Skeletal muscle cell (primary cell): ENCODE measurements at regions not wholly inside any gene's neighbourhood (a gene's known extent, or its start where the extent isn't known, plus 50 kb on each side); places are given as distances from the start of the nearest gene placed in this dataset.
"Not testable (repeated sequence)": the region's sequence is repeated elsewhere in the genome, so short reads cannot be mapped to it uniquely, and the experiment has no call there.

Source experiments
- DNase-seq: peaks from one replicate; pipeline ENCODE4 v3.0.0-alpha.2; 2010; ENCODE audit warnings: low read depth
- H3K4me3 ChIP-seq: 2 replicates; pipeline ENCODE4 v1.5.1; 2011; ENCODE audit warnings: low read depth, mild to moderate bottlenecking, control low read depth, low read length, moderate library complexity

DNA sequence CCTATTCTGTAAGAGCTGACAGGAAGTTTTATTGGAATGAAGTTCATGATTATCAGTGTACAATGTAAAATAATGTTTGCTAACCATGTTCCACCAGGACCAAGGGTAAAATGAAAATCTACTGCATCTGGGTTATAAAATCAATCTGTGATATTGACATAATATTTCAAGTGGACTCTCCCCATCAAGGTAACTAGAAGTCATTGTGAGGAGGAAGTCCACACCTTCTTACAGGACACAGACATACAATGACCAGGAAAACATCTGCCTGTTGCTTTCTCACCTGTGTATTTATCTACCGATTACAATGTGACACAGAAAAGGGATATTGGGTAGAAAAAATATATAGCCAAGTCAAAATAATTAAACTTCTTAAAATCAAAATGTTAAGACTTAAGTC, 140.7 kb upstream of the RFC3 start:
- DNase-seq: no peak

DNA sequence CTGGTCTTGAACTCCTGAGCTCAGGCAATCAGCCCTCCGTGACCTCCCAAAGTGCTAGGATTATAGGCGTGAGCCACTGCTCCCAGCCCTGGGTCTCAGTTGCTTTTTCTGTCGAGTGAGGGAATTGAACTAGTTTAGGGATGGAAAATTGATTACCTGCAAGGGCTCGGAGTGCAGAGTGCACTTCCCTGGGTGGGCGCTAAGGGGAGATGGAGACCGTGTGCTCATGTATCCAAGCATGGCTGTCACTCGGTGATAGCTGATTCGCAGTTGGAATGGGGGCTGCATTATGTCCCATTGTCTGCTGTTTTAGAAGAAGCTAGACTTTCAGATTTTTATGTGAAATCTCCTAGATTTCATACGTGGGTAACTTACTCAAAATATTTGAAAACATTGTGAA, 139.9 kb upstream of the RFC3 start:
- DNase-seq: no peak
- H3K4me3 ChIP-seq: no peak overlapping the region

More for the DNA sequence above, 140.7 kb upstream of the RFC3 start:
- H3K4me3 ChIP-seq: no peak overlapping the region

DNA sequence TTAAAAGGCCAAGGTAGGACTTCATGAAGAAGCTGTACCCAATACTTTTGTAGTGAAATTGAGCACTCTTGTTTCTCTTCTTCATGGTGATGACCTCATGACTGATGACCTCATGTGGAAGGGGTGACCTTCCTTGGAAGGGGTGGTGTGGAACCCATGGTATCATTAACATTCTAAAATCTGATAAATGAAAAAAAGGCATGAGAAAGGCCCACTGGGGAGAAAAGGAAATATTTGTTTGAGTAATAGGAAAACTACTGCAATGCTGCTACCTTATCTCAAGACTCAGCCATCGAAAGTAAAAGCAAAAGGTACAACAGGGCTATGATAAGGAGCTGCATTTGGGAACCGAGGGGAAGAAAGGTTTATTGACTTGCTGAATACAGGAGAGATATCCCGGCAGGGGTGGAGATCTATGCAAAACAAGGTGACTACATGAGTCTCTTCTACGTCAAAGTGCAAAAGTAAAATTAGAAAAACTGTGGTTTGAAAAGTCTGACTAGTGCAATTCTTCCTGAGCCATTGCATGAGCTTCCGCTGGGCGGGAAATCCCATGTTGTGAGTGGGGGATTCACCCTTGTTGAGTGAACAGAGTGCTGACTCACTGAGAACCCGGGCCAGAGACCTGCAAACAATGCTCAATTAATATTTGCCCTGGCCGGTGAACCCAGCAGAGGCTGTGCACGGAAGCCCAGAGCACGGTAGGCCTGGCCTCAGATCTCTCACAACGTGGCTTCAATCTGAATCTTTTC, 138.9 kb upstream of the RFC3 start:
- no peak overlapping the region for H3K4me3 ChIP-seq
- DNase-seq: no peak

DNA sequence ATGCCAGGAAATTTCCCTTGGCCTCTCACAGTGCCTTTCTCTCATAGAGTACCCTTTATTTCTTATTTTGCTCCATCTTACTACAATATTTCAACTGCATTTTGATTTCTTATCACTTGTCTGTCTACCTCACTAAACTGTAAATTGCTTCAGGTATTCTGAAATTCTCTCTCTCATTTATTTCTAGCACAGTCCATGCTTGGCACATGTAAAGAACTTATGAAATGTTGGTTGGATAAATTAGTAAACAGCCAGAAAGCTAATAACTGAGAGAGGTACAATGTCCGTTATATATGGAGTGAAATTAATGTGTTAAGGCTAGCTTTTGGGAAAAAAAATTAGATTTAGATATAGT, 138.3 kb upstream of the RFC3 start:
- no peak overlapping the region for H3K4me3 ChIP-seq

DNA sequence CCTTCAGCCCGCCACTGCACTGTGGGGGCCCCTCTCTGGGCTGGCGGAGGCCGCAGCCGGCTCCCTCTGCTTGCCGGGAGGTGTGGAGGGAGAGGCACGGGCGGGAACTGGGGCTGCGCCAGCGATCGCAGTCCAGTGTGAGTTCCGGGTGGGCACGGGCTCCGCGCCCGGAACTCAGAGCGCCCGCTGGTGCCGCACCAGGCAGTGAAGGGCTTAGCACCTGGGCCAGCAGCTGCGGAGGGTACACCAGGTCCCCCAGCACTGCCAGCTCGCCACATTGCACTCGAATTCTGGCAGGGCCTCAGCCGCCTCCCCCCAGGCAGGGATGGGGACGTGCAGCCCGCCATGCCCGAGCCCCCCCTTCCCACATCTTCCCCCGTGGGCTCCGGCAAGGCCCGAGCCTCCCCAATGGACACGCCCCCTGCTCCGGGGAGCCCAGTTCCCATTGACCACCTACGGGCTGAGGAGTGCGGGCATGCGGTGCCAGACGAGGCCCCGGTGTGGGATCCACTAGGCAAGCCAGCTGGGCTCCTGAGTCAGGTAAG, 135.9 kb upstream of the RFC3 start:
- DNase-seq: no peak
- H3K4me3 ChIP-seq: no peak overlapping the region

More for the DNA sequence above, 138.3 kb upstream of the RFC3 start:
- DNase-seq: no peak

DNA sequence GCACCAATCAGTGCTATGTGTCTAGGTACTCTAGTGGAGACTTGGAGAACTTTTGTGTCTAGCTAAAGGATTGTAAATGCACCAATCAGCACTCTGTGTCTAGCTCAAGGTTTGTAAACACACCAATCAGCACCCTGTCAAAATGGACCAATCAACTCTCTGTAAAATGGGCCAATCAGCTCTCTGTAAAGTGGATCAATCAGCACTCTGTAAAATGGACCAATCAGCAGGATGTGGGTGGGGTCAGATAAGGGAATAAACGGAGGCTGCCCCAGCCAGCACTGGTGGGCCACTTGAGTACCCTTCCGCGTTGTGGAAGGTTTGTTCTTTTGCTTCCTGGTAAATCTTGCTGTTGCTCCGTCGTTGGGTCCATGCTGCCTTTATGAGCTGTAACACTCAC, 135.3 kb upstream of the RFC3 start:
- not testable (repeated sequence) for H3K4me3 ChIP-seq, DNase-seq

DNA sequence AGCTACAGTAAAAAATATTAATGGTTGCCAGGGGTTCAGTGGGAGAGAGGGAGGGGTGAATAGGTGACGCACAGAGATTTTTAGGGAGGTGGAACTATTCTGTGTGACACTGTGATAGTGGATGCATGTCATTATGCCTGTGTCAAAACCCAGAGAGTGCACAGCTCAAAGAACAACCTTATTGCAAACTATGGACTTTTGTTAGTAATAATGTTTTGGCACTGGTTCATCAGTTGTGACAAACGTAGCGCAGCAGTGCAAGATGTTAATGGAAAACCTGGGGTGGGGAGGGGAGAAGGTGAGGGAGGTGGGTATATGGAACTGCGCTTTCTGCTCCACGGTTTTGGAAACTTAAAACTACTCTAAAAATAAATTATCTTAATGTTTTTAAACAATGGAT, 134.6 kb upstream of the RFC3 start:
- no peak for DNase-seq
- no peak overlapping the region for H3K4me3 ChIP-seq

DNA sequence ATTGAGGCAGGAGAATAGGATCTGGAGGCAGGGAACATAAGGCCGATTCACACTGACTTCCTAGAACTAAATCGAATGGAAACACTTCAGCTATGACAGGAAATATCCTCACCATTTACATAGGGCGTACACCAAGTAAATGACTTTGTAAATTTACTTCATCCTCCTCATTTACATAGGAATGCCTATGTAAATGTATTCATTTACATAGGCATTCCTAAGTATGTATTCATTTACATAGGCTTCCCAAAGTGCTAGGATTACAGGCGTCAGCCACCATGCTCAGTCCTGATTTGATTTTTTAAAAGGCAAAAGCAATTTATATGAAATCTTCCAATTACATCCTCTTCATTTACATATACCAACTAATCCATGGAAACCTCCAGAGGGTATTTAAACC, 133.1 kb upstream of the RFC3 start:
- no peak for DNase-seq
- H3K4me3 ChIP-seq: no peak overlapping the region

DNA sequence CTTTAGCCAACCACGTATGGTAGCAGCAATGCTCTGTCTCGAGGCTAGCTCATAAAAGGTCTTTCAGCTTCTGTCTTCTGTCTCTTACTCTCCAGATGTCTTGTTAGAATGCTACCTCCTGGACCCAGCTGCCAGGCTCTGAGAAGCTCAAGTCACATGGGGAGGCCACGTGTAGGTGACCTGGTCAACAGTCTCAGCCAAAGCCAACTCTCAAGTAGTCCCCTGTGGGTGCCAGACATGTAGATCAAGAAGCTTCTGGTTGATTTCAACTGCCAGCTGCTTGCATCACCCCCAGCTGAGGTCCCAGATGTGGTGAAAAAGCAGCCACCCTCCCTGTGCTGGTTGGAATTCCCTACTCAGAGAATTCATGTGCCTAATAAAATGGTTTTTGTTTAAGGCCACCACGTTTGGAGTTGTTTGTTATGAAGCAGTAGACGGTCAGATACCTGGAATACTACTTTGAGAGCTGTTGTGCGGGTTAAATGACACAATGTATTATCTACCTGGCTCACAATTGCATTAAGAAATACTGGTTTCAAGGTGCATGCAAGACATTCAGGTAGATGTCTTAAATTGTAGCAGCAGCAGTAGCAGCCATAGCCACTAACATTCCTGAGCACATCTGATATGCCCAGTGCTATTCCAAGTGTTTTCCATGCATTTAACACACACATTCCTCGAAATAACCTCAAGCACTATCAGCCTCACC, 131.0 kb upstream of the RFC3 start:
- H3K4me3 ChIP-seq: no peak overlapping the region
- no peak for DNase-seq

DNA sequence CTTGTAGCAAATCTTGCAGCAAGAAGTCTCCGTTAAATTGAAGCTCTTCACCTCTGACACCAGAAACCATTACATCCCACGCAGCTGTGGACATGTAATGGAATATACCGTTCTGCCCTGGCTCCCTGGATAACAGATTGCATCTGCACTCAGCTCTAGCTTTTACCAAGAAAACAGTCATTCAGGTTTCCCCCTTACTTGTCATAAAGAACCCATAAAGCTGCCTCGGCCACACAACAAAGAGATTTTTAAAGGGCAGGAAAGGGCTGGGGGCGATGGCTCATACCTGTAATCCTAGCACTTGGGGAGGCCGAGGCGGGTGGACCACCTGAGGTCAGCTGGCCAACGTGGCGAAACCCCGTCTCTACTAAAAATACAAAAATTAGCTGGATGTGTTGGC, 127.6 kb upstream of the RFC3 start:
- H3K4me3 ChIP-seq: no peak overlapping the region
- no peak for DNase-seq

DNA sequence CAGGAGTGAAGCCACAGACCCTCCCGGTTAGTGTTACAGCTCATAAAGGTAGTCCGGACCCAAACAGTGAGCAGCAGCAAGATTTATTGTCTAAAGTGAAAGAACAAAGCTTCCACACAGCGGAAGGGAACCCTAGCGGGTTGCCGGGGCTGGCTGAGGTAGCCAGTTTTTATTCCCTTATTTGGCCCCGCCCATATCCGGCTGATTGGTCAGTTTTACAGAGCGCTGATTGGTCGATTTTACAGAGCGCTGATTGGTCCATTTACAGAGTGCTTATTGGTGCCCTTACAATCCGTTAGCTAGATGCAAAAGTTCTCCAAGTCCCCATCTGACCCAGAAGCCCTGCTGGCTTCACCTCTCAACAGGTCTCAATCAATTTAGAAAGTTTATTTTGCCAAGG, 126.0 kb upstream of the RFC3 start:
- H3K4me3 ChIP-seq: no peak overlapping the region
- DNase-seq: no peak

DNA sequence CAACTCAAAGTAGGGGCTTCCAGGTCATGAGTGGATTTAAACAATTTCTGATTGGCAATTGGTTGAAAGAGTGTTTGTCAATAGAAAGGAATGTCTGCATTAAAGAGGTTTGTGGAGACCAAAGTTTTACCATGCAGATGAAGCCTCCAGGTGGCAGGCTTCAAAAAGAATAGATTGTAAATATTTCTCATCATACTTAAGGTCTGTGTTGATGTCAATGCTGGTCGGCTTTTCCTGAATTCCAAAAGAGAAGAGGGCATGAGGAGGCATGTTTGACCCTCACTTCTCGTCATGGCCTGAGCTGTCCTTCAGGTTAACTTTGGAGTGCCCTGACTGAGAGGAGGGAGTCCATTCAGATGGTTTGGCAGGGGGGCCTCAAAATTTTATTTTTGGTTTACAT, 125.4 kb upstream of the RFC3 start:
- no peak for DNase-seq
- no peak overlapping the region for H3K4me3 ChIP-seq

DNA sequence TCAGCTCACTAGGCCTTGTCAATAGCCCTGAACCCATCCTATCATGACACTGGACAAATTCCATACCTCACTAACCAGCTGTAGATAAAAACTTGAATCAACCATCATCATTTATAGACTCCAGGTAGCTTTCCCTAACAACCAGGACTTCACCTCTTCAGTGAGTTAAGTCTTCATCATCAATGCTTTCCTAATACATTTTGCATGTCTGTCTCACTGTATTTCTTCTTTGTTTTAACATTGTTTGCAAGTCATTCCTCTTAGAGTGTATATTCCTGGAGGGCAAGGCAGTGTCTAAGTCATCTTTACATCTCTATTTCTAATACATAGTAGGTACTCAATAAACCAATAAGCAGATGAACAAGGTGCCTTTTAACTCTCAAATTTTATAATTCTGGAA, 123.4 kb upstream of the RFC3 start:
- no peak for DNase-seq
- no peak overlapping the region for H3K4me3 ChIP-seq

DNA sequence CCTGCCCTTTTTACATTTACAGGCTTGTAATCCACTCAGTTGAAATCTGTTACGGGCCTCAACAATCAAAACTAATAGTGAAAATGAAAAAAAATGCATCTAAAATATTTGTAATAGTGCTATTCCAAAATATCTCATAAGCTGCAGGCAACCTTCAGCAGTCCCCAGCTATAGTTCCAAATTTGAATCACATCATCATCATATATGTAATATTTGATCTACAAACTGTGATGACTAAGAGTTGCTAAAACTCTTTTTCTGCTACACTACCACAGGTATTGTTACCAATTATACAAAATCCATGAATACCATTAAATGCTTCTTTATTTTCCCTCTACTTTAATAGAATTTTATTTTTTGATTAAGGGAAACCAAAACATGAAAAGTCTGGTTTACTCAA, 121.4 kb upstream of the RFC3 start:
- DNase-seq: no peak
- H3K4me3 ChIP-seq: no peak overlapping the region

DNA sequence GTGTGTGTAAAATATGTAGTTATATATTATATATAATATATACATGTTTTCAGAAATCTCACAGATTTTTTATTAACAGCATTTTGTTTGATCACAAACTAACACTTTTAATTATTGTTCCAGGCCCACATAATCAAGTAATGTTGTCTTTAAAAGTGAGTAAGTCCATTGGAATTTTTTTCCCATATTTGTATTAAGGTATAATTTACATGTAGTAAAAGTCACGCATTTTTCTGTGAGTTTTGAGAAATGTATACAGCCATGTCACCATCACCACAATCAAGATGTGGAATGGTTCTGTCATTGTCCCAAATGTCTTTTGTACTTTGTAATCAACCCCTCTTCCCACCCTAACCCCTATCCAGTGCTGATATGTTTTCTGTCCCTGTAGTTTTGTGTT, 120.0 kb upstream of the RFC3 start:
- no peak overlapping the region for H3K4me3 ChIP-seq
- no peak for DNase-seq

DNA sequence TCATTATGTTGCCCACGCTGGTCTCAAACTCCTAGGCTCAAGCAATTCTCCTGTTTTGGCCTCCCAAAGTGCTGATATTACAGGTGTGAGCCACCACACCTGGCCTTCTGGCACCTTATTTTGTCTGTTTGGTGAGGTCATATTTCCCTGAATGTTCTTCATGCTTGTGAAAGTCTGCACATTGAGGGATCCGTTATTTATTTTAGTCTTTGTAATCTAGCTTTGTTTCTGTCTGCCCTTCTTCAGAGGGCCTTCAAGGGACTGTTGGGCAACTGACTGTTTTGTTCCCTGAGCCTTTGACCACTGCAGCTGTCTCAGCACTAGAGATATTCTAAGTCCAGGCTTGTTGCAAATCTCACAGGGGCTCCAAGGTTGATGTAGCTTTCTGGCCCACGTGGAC, 110.5 kb upstream of the RFC3 start:
- H3K4me3 ChIP-seq: no peak overlapping the region
- DNase-seq: no peak

DNA sequence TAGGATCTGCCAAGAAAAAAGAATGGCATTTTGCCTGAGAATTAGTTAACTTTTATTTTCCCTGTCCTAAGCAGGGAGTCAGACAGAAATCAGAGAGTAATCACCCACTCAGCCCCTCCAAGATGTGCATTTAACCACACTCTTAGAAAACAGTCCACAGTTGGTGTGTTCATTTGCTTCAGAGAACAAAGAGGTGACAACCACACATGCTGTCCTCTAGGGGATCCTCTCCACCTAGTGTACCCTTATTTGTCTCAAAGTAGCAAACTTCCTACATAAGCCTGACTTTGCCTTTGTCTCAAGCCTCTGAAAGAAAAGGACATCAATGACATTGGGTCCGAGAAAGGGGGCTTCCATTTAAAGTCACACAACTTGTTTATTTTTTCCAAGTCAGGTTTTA, 107.0 kb upstream of the RFC3 start:
- H3K4me3 ChIP-seq: no peak overlapping the region

DNA sequence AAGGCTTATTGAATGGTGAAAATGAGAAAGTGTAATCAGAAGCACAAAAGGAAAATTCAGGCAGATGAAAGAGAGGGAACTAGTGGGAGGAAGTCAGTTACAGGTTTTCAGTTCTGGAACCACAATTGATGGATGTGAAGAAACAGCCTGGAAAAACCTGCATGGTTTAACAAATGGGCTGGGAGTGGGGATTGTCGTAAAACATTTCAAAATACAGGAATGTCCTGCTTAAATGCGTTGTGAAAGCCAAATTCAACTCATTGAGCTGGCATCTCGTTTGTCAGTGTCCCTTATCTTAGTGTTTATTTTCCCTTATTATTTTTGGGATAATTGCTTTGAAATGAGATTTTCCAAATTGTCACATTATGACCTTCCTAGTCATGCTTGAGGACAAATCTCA, 106.5 kb upstream of the RFC3 start:
- no peak overlapping the region for H3K4me3 ChIP-seq
- DNase-seq: no peak

More for the DNA sequence above, 107.0 kb upstream of the RFC3 start:
- no peak for DNase-seq

DNA sequence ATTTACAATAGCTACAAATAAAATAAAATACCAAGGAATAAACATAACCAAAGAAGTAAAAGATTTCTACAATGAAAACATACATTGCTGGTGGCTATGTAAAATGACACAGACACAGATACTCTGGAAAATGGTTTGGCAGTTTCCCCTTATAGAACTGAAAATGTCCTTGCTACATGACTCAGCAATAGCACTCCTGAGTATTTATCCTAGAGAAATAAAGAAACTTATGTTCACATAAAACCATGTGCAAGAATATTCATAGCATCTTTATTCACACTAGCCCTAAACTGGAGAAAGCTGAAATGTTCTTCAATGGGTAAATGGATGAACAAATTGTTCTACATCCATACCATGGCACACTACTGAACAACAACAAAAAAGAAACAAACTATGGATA, 100.2 kb upstream of the RFC3 start:
- no peak overlapping the region for H3K4me3 ChIP-seq
- no peak for DNase-seq

DNA sequence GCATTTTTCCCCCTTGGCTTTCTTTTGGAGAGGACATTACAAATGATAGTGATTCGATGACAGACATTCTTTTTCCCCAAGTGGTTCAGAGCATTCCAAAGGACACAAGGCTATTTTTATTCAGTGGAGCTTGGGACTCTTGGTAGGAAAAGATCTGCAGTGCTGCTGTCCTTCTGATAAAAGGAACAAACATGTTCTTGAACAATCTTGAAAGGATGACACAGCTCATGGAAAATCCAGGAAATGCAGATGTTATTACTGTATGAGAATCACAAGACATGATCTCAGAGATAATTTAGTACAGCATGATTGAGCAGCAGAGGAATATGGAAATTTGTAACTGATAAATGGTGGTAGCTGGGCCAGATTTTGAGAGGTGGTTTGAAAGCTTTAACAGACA, 96.2 kb upstream of the RFC3 start:
- H3K4me3 ChIP-seq: no peak overlapping the region
- DNase-seq: no peak
